ENCODE measurements at regions not wholly inside any gene's neighbourhood (a gene's known extent, or its start where the extent isn't known, plus 50 kb on each side); places are given as distances from the start of the nearest gene placed in this dataset.

DNA sequence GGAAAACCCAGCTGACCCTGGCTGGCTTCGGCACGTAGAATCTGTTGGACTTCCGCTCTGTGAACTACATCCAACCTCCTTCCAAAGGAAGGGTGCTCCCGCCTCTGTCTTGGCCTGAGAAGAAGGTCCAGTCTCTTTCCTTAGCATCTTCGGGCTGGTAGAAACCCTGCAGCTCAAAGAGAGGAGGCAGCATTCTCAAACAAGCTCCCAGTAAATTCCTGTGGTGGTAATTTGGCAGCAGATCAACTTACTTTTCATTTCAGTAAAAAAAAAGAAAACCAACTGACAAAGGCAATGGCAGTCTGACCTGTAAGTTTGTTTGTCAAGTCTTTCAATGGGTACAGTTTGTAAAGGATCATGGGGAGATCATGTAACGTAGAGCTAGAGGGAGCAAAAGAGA is 176.7 kb downstream of the MED10 start:
- TF ChIP-seq FOXM1 (IDR thresholded peaks at IDR 0.05; ENCODE audit: borderline replicate concordance, low read depth) (no peak), TEAD4 (IDR thresholded peaks at IDR 0.05) (no peak), TAF1 (IDR thresholded peaks at IDR 0.05; ENCODE audit: low read depth) (no peak), RAD21 (IDR thresholded peaks at IDR 0.05; ENCODE audit: low read depth) (no peak), TCF12 (IDR thresholded peaks at IDR 0.05; ENCODE audit: low read depth) (no peak), NFIC (IDR thresholded peaks at IDR 0.05) (no peak)

DNA sequence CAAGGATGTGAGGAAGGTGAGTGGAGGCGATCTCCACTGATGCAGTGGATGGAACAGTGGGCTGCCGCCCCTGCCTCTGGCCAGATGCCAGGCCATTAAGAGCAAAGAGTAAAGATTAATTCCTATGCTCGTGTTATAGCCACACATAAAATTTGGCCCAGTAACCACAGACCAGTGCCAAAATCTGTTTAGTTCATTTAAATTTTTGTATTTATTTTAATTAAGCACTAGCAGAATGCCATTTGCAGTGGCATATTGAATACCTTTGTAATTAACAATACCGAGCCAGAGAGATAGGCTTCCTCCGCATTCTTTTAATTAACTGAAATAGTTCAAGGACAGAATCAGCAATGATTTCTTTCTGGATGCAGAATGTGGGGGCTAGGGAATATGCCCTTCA is 179.8 kb downstream of the MED10 start:
- TF ChIP-seq CEBPB (IDR thresholded peaks at IDR 0.05) = no peak
- TF ChIP-seq ZBTB7A (IDR thresholded peaks at IDR 0.05; ENCODE audit: low read depth) = no peak
- TF ChIP-seq, protein P1, sequence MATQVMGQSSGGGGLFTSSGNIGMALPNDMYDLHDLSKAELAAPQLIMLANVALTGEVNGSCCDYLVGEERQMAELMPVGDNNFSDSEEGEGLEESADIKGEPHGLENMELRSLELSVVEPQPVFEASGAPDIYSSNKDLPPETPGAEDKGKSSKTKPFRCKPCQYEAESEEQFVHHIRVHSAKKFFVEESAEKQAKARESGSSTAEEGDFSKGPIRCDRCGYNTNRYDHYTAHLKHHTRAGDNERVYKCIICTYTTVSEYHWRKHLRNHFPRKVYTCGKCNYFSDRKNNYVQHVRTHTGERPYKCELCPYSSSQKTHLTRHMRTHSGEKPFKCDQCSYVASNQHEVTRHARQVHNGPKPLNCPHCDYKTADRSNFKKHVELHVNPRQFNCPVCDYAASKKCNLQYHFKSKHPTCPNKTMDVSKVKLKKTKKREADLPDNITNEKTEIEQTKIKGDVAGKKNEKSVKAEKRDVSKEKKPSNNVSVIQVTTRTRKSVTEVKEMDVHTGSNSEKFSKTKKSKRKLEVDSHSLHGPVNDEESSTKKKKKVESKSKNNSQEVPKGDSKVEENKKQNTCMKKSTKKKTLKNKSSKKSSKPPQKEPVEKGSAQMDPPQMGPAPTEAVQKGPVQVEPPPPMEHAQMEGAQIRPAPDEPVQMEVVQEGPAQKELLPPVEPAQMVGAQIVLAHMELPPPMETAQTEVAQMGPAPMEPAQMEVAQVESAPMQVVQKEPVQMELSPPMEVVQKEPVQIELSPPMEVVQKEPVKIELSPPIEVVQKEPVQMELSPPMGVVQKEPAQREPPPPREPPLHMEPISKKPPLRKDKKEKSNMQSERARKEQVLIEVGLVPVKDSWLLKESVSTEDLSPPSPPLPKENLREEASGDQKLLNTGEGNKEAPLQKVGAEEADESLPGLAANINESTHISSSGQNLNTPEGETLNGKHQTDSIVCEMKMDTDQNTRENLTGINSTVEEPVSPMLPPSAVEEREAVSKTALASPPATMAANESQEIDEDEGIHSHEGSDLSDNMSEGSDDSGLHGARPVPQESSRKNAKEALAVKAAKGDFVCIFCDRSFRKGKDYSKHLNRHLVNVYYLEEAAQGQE (IDR thresholded peaks at IDR 0.05; ENCODE audit: low read depth) = no peak
- TF ChIP-seq EGR1 (IDR thresholded peaks at IDR 0.05) = no peak
- TF ChIP-seq FOXM1 (IDR thresholded peaks at IDR 0.05; ENCODE audit: borderline replicate concordance, low read depth) = no peak
- TF ChIP-seq TAF1 (IDR thresholded peaks at IDR 0.05; ENCODE audit: low read depth) = no peak
- no peak for TF ChIP-seq RAD21 (IDR thresholded peaks at IDR 0.05; ENCODE audit: low read depth)
- TF ChIP-seq TEAD4 (IDR thresholded peaks at IDR 0.05) = no peak
- no peak for TF ChIP-seq TCF12 (IDR thresholded peaks at IDR 0.05; ENCODE audit: low read depth)
- no peak for TF ChIP-seq YY1 (IDR thresholded peaks at IDR 0.05; ENCODE audit: low read depth)
- TF ChIP-seq, protein P2, sequence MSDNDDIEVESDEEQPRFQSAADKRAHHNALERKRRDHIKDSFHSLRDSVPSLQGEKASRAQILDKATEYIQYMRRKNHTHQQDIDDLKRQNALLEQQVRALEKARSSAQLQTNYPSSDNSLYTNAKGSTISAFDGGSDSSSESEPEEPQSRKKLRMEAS (IDR thresholded peaks at IDR 0.05) = no peak
- no peak for TF ChIP-seq CREB1 (IDR thresholded peaks at IDR 0.05; ENCODE audit: low read depth)
- no peak for TF ChIP-seq EP300 (IDR thresholded peaks at IDR 0.05; ENCODE audit: borderline replicate concordance)

DNA sequence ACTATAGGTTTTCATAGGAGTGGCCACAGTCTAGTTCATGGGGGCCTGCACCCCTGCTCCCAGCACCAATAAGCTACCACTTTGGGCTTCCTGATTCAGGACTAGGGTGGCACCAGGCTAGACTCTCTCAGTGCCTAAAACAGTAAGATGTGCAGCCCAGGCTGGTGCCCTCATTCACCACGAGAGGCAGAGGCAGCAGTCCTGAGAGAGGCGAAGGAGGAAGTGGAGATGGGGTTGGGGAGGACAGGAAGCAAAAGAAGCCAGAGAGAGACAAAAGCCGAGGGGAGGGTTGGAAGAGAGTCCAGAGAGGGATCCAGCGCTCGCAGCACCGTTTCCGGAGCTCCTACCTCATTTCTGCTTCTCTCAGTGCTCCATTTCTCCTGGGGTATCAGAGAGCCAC is 180.9 kb downstream of the MED10 start:
- TF ChIP-seq YY1 (IDR thresholded peaks at IDR 0.05; ENCODE audit: low read depth) (no peak), CREB1 (IDR thresholded peaks at IDR 0.05; ENCODE audit: low read depth) (no peak)
- TF ChIP-seq, protein P2 (IDR thresholded peaks at IDR 0.05) = no peak

DNA sequence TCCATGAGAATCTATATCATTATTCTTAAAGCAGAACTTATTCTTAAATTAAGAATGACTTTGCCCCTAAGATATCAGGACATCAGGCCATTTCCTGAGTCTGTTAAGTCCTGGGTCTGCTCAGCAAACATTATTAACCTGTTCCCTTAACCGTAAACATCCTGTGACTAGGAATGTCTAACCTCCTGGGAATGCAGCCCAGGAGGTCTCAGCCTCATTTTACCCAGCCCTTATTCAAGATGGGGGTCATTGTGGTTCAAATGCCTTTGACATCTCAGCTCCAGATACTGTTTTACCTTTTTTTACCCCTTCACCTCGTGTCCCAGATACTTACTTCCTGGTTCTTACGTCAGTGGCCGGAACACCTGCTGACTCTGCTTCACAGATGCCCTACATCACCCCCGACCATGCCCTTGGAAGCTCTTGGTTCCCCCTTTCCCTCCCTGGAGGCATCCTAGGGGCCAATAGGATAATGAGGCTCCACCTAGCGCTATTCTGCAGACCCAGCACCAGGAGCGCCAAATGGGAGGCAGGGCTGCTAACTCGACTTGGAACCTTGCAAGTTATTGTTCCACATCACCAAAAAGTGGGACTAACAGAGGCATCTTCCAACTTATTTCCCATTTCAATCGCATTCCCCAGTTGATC is 182.5 kb downstream of the MED10 start:
- no peak for TF ChIP-seq TAF1 (IDR thresholded peaks at IDR 0.05; ENCODE audit: low read depth)
- no peak for TF ChIP-seq FOXM1 (IDR thresholded peaks at IDR 0.05; ENCODE audit: borderline replicate concordance, low read depth)
- no peak for TF ChIP-seq RAD21 (IDR thresholded peaks at IDR 0.05; ENCODE audit: low read depth)
- no peak for TF ChIP-seq ZBTB7A (IDR thresholded peaks at IDR 0.05; ENCODE audit: low read depth)
- TF ChIP-seq CEBPB (IDR thresholded peaks at IDR 0.05) = no peak
- no peak for TF ChIP-seq CREB1 (IDR thresholded peaks at IDR 0.05; ENCODE audit: low read depth)
- TF ChIP-seq YY1 (IDR thresholded peaks at IDR 0.05; ENCODE audit: low read depth) = no peak
- TF ChIP-seq, protein P1 (IDR thresholded peaks at IDR 0.05; ENCODE audit: low read depth) = no peak
- TF ChIP-seq EGR1 (IDR thresholded peaks at IDR 0.05) = no peak
- no peak for TF ChIP-seq NFIC (IDR thresholded peaks at IDR 0.05)
- TF ChIP-seq TEAD4 (IDR thresholded peaks at IDR 0.05) = no peak
- TF ChIP-seq TCF12 (IDR thresholded peaks at IDR 0.05; ENCODE audit: low read depth) = no peak
- TF ChIP-seq EP300 (IDR thresholded peaks at IDR 0.05; ENCODE audit: borderline replicate concordance) = no peak
- TF ChIP-seq, protein P2 (IDR thresholded peaks at IDR 0.05) = no peak

DNA sequence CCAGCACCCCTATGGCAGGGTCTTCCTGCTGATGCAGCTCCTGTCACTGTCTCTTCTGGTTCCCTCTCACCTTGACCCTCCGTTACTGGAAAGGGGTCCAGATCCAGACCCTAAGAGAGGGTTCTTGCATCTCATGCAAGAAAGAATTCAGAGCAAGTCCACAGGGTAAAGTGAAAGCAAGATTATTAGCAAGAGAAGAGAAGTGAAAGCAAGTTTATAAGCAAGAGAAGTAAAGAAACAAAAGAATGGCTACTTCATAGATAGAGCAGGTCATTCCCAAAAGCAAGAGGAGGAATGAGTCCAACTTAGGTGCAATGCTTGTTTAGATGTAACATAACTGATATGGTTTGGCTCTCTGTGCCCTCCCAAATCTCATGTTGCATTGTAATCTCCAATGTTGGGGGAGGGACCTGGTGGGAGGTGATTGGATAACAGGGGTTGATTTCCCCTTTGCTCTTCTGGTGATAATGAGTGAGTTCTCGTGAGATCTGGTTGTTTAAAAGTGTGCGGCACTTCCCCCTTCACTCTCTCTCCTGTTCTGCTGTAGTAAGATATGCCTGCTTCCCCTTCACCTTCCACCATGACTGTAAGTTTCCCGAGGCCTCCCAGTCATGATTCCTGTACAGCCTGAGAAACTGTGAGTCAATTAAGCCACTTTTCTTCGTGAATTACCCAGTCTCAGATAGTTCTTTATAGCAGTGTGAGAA is 183.3 kb downstream of the MED10 start:
- TF ChIP-seq YY1 (IDR thresholded peaks at IDR 0.05; ENCODE audit: low read depth) (no peak), TCF12 (IDR thresholded peaks at IDR 0.05; ENCODE audit: low read depth) (no peak), CREB1 (IDR thresholded peaks at IDR 0.05; ENCODE audit: low read depth) (no peak), TAF1 (IDR thresholded peaks at IDR 0.05; ENCODE audit: low read depth) (no peak), EGR1 (IDR thresholded peaks at IDR 0.05) (no peak), NFIC (IDR thresholded peaks at IDR 0.05) (no peak), EP300 (IDR thresholded peaks at IDR 0.05; ENCODE audit: borderline replicate concordance) (no peak), ZBTB7A (IDR thresholded peaks at IDR 0.05; ENCODE audit: low read depth) (no peak), CEBPB (IDR thresholded peaks at IDR 0.05) (no peak), RAD21 (IDR thresholded peaks at IDR 0.05; ENCODE audit: low read depth) (no peak), FOXM1 (IDR thresholded peaks at IDR 0.05; ENCODE audit: borderline replicate concordance, low read depth) (no peak), TEAD4 (IDR thresholded peaks at IDR 0.05) (no peak)
- TF ChIP-seq, protein P1 (IDR thresholded peaks at IDR 0.05; ENCODE audit: low read depth) = no peak
- TF ChIP-seq, protein P2 (IDR thresholded peaks at IDR 0.05) = no peak
- TF ChIP-seq, protein P3, sequence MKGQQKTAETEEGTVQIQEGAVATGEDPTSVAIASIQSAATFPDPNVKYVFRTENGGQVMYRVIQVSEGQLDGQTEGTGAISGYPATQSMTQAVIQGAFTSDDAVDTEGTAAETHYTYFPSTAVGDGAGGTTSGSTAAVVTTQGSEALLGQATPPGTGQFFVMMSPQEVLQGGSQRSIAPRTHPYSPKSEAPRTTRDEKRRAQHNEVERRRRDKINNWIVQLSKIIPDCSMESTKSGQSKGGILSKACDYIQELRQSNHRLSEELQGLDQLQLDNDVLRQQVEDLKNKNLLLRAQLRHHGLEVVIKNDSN (IDR thresholded peaks at IDR 0.05) = no peak
